Retinal pigment epithelial cell (primary cell): ENCODE measurements at regions not wholly inside any gene's neighbourhood (a gene's known extent, or its start where the extent isn't known, plus 50 kb on each side); places are given as distances from the start of the nearest gene placed in this dataset.

Source experiments
- DNase-seq: peaks from one replicate; pipeline ENCODE4 v3.0.0-alpha.2; 2010; ENCODE audit warnings: low read depth
- H3K4me3 ChIP-seq: 2 replicates; pipeline ENCODE4 v1.5.1; 2011; ENCODE audit warnings: mild to moderate bottlenecking, low read length, control low read depth, moderate library complexity
- TF ChIP-seq, protein P1 (sequence below): conservative IDR thresholded peaks from 2 replicates; pipeline ENCODE4 v1.5.1; 2011; ENCODE audit warnings: low read depth, low read length, control low read depth, inconsistent platforms

DNA sequence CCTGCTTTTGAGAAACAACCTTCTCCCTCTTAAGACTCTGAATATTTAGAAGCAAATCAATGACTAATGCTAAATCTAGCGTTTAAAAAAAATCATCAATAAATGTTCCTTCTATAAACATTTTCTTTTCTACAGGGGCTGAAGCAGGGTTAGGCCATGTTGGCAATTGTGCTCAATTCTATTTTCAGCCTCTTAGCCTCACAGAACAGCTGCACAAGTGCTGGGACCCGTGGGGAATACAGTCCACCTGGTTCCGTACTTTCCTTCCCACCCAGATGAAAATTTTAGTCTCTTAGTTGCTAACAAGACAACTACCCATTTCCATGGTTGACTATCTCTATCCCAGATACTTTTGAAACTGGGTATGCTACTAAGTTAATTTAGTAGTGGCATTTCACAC is 138.6 kb downstream of the RPS12 start:
- no peak for DNase-seq
- no peak overlapping the region for H3K4me3 ChIP-seq
- TF ChIP-seq, protein P1, sequence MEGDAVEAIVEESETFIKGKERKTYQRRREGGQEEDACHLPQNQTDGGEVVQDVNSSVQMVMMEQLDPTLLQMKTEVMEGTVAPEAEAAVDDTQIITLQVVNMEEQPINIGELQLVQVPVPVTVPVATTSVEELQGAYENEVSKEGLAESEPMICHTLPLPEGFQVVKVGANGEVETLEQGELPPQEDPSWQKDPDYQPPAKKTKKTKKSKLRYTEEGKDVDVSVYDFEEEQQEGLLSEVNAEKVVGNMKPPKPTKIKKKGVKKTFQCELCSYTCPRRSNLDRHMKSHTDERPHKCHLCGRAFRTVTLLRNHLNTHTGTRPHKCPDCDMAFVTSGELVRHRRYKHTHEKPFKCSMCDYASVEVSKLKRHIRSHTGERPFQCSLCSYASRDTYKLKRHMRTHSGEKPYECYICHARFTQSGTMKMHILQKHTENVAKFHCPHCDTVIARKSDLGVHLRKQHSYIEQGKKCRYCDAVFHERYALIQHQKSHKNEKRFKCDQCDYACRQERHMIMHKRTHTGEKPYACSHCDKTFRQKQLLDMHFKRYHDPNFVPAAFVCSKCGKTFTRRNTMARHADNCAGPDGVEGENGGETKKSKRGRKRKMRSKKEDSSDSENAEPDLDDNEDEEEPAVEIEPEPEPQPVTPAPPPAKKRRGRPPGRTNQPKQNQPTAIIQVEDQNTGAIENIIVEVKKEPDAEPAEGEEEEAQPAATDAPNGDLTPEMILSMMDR, result no peak

DNA sequence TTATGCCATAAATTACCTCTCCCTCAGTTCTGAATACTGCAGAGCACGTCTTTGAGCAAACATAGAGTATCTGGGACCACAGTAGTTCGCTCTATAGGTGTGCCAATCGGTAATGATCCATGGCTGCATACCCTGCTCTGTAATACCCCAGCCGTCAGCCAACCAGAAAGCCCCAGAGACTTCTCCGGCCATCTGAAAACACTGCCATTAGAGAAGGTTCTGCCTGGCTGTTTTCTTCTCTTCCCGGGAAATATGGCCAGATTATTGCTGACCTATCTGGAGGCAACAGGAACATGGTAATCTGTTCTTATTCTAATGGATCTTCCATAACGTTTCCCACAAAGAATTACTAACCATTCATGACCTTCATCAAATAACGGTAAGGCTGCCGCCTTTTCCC is 139.9 kb downstream of the RPS12 start:
- H3K4me3 ChIP-seq, result no peak overlapping the region
- TF ChIP-seq, protein P1, result no peak
- no peak for DNase-seq

DNA sequence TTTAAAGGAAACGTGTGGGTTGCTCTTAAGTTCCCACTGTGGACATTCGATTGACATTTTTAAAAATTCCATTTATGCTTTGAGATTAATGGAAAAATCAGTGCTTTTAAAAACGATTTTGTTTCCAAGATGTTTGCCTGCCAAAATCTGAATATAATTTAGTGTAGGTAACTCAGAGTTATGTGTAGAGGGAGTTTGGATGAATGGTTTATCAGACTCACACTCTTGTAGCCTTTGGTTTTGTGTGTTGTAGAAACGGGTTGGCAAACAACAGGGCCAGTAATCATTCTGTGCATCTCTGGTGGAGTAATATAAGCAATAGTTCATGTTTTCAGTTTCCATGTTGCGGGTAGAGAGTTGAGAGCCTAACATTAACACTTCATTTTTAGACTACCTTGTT is 140.6 kb downstream of the RPS12 start:
- DNase-seq, result no peak
- TF ChIP-seq, protein P1, result no peak
- H3K4me3 ChIP-seq, result no peak overlapping the region

DNA sequence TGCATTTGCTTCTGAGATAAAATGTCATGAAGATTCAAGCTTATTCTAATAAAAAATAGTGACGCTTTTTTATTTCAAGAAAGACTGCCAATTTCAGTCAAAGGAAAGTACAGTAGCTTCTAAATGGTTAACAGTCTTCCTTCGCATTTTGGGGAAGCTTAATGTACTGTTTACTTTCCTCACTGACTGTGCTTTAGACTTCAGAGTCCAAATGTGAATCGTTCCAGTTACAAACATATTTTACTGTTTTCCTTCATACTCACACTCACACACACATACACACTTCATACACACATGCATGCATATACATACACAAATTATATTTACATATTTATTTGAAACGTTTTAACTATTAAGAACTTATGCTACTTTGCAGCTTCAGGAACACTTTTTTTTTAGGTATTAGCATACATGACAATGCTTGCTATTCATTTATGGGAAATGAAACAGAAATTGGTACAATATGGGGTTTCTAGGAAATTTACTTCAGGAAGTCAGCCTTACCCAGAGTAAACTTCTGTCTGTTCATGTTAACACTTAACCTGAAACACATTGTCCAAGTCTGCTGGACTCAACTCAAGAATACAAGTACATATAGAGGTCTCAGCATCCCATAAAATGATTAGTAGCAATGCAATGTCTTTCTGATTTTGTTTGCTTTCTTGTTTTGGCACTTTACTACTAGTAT is 145.4 kb downstream of the RPS12 start:
- TF ChIP-seq, protein P1, result no peak
- no peak overlapping the region for H3K4me3 ChIP-seq
- DNase-seq, result no peak

DNA sequence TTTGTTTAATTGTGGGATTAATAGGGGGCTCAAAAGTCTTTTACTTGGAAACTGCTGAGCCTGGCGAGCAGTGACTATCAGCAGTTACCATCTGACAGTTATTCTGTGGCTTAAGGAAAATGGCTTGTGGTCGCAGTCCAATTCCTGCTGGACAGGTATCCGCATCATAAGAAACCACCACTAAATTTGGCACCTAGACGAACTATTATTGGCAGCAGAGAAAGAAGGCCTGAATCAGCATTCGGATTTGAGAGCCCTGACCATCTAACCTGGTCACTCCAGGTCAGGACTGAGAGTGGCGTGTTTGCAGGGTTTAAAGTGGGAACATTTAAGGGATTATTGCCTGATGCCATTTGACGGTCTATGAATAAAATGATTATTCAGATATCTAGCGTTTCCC is 146.4 kb downstream of the RPS12 start:
- TF ChIP-seq, protein P1, result no peak
- no peak overlapping the region for H3K4me3 ChIP-seq
- DNase-seq, result peak; percentile 33

DNA sequence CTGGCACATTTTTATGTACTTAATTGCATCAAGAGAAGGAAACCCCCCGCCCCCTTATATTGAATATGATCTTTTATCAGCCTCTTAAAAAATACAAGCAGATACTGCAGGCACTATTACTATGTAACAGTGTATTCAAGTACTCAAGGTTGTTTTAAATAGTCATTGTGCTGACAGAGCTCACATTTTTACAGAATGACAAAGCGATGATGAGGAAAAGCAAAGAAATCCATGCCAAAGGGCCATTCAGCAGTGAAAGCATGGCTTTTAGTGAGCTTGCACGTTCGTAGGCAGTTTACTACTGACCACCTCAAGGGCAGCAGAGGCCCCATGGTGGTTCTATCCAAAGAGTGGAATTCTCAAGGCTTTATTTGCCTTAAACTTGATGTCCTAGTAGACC is 146.8 kb downstream of the RPS12 start:
- TF ChIP-seq, protein P1, result no peak
- DNase-seq, result no peak
- H3K4me3 ChIP-seq, result no peak overlapping the region

DNA sequence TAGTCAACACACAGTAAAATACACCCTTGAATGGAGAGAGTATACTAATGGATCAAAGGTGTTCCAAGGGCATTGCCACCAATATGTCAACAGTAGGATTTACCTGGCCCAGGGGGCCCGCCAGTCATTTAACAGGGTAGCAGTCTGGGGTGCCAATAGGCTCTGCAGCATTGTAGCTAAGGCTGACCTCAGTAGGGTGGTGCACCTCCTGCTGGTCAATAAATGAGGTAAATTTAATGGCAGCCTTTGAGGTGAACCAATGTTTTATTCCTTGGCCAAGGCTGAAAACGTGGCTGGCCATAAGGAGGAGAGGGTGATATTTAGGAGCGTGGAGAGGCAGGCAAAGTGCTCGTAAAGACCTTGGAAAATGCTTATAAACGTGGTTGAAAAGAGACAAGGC is 147.2 kb downstream of the RPS12 start:
- DNase-seq, result no peak
- no peak overlapping the region for H3K4me3 ChIP-seq
- TF ChIP-seq, protein P1, result no peak
